OCI-LY7 (cell line): ENCODE measurements at regions not wholly inside any gene's neighbourhood (a gene's known extent, or its start where the extent isn't known, plus 50 kb on each side); places are given as distances from the start of the nearest gene placed in this dataset.

ENCODE experiments used
- BruUV-seq: library from RNA; stranded (reverse); fragments of 400-500 nt; replicated peaks from 2 replicates; lab custom pipeline; 2021; lab: Mats Ljungman, UMichigan
- CTCF ChIA-PET: fragments of 300-600 bp; sonication (Branson Sonifier 250); formaldehyde crosslinking; loops from one replicate; lab custom pipeline; 2022; ENCODE audit warnings: antibody characterized with exemption; ENCODE audit not compliant: unreplicated experiment; lab: Charles Lee
- POLR2A ChIA-PET: fragments of 300-600 bp; sonication (Branson Sonifier 250); formaldehyde crosslinking; loops from one replicate; lab custom pipeline; 2022; ENCODE audit warnings: antibody characterized with exemption; lab: Charles Lee
- DNase-seq: peaks from one replicate; pipeline ENCODE4 v3.0.0-alpha.2; 2015; ENCODE audit warnings: low spot score
- H2AFZ ChIP-seq: fragments of 200-600 bp; sonication (generic), shearing (Covaris generic); 2 replicates; pipeline ENCODE4 v1.6.1; 2014; ENCODE audit warnings: mild to moderate bottlenecking, antibody characterized with exemption, low read length, moderate library complexity
- H3K27ac ChIP-seq: fragments of 200-600 bp; sonication (generic); 2 replicates; pipeline ENCODE4 v1.5.1; 2014; ENCODE audit warnings: mixed run types, low read depth, mild to moderate bottlenecking, moderate library complexity, low read length, inconsistent platforms; ENCODE audit not compliant: poor library complexity, severe bottlenecking
- H3K36me3 ChIP-seq: fragments of 200-600 bp; sonication (generic); 2 replicates; pipeline ENCODE4 v1.6.1; 2014; ENCODE audit warnings: mild to moderate bottlenecking, antibody characterized with exemption, low read length, moderate library complexity, mixed read lengths; ENCODE audit not compliant: insufficient read depth
- H3K4me1 ChIP-seq: fragments of 200-600 bp; sonication (generic); 2 replicates; pipeline ENCODE4 v1.5.1; 2014; ENCODE audit warnings: mild to moderate bottlenecking, low read length; ENCODE audit not compliant: insufficient read depth, poor library complexity, severe bottlenecking
- H3K4me2 ChIP-seq: fragments of 200-600 bp; sonication (generic); 2 replicates; pipeline ENCODE4 v1.6.1; 2014; ENCODE audit warnings: mild to moderate bottlenecking, low read length
- H3K4me3 ChIP-seq: fragments of 200-600 bp; sonication (generic); 2 replicates; pipeline ENCODE4 v1.5.1; 2014; ENCODE audit warnings: mild to moderate bottlenecking, low read depth, low read length; ENCODE audit not compliant: poor library complexity, severe bottlenecking
- H3K79me2 ChIP-seq: fragments of 200-600 bp; sonication (generic); 2 replicates; pipeline ENCODE4 v1.6.1; 2016; ENCODE audit warnings: low read depth, mild to moderate bottlenecking, low read length, moderate library complexity, mixed read lengths; ENCODE audit not compliant: insufficient read depth
- H3K9me2 ChIP-seq: fragments of 200-600 bp; sonication (generic); 2 replicates; pipeline ENCODE4 v1.6.1; 2016; ENCODE audit warnings: mild to moderate bottlenecking, low read length, mixed read lengths; ENCODE audit not compliant: insufficient read depth
- H3K9me3 ChIP-seq: fragments of 200-600 bp; sonication (generic); 2 replicates; pipeline ENCODE4 v1.6.1; 2014; ENCODE audit warnings: mild to moderate bottlenecking, mixed run types, low read length, mixed read lengths
- H4K20me1 ChIP-seq: fragments of 200-600 bp; sonication (generic); 2 replicates; pipeline ENCODE4 v1.6.1; 2014; ENCODE audit warnings: mild to moderate bottlenecking, antibody characterized with exemption, low read length, moderate library complexity, mixed read lengths; ENCODE audit not compliant: insufficient read depth
- EZH2phosphoT487 ChIP-seq: fragments of 200-600 bp; sonication (generic); IDR thresholded peaks from 2 replicates; pipeline ENCODE4 v1.6.1; 2018; ENCODE audit warnings: low read depth, borderline replicate concordance, mild to moderate bottlenecking, mixed run types, antibody characterized with exemption, low read length, moderate library complexity, mixed read lengths
- intact Hi-C: fragments of 100-400 bp; cut with micrococcal nuclease; formaldehyde crosslinking; loops from one replicate; pipeline ENCODE4 v1.10.0; 2022; ENCODE audit not compliant: unreplicated experiment
- TF ChIP-seq, protein P1 (sequence below): fragments of 200-600 bp; sonication (generic); conservative IDR thresholded peaks from 2 replicates; pipeline ENCODE4 v1.5.1; 2014; ENCODE audit warnings: mild to moderate bottlenecking, antibody characterized with exemption, low read length, moderate library complexity, mixed read lengths

DNA sequence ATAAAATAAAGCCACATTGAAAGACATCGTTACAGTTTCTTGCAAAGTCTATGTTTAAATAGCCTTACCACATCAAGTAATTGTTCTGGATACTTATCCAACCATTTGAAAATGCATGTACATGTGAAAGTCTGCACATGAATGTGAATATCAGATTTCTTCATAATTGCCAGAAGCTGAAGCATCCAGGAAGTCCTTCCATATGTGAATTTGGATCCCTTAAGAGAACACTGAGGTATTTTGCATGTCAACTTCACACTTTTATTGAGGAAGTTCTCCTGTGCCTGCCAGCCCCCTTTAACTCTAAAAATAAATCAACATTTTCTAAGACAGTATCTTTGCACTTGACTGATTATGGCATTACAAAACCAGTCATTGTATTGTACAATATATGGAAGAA lies 1103.5 kb upstream of the ADGRL3 start:
- CTCF ChIA-PET, result no interaction called here
- intact Hi-C loops, result no loop called here
- BruUV-seq, result no TSS peak

DNA sequence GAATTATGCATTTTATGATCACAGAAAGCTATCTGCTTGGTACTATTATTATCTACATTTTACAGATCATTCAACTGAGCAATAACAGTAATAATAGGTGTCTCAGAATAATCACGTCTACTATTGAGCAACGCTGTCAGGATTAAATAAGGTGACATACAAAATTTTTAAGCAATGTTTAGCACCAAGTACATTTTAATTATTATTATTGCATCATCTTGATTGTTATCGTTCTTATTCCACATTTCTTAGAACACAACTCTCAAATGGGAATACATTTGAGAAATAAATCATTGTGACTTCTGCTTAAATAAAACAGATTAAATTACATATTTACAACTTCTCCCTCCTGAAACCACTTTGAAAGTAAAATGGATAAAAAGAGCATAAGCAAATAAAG lies 1083.5 kb upstream of the ADGRL3 start:
- no peaks in the 10 kb centered on the region for H3K36me3 ChIP-seq
- no peak overlapping the region for H3K4me3 ChIP-seq
- H3K4me1 ChIP-seq, result no peaks in the 10 kb centered on the region
- H3K27ac ChIP-seq, result no peak overlapping the region
- H3K79me2 ChIP-seq, result no peaks in the 10 kb centered on the region
- POLR2A ChIA-PET, result no interaction called here
- BruUV-seq, result no TSS peak
- no peaks in the 10 kb centered on the region for H3K9me2 ChIP-seq
- DNase-seq, result no peak
- intact Hi-C loops, result no loop called here
- no peaks in the 10 kb centered on the region for H3K9me3 ChIP-seq
- no peak overlapping the region for H2AFZ ChIP-seq
- no peaks in the 10 kb centered on the region for H4K20me1 ChIP-seq
- CTCF ChIA-PET, result no interaction called here
- H3K4me2 ChIP-seq, result no peak overlapping the region
- no peak for TF ChIP-seq EZH2phosphoT487
- TF ChIP-seq, protein P1, sequence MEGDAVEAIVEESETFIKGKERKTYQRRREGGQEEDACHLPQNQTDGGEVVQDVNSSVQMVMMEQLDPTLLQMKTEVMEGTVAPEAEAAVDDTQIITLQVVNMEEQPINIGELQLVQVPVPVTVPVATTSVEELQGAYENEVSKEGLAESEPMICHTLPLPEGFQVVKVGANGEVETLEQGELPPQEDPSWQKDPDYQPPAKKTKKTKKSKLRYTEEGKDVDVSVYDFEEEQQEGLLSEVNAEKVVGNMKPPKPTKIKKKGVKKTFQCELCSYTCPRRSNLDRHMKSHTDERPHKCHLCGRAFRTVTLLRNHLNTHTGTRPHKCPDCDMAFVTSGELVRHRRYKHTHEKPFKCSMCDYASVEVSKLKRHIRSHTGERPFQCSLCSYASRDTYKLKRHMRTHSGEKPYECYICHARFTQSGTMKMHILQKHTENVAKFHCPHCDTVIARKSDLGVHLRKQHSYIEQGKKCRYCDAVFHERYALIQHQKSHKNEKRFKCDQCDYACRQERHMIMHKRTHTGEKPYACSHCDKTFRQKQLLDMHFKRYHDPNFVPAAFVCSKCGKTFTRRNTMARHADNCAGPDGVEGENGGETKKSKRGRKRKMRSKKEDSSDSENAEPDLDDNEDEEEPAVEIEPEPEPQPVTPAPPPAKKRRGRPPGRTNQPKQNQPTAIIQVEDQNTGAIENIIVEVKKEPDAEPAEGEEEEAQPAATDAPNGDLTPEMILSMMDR, result no peak

More for the DNA sequence above, 1103.5 kb upstream of the ADGRL3 start:
- no peak overlapping the region for H3K4me3 ChIP-seq
- no peaks in the 10 kb centered on the region for H3K79me2 ChIP-seq
- TF ChIP-seq EZH2phosphoT487, result no peak
- TF ChIP-seq, protein P1, result no peak
- no peaks in the 10 kb centered on the region for H3K36me3 ChIP-seq
- no peaks in the 10 kb centered on the region for H3K9me2 ChIP-seq
- H3K4me1 ChIP-seq, result no peaks in the 10 kb centered on the region
- H3K27ac ChIP-seq, result no peak overlapping the region
- no peaks in the 10 kb centered on the region for H4K20me1 ChIP-seq
- no peaks in the 10 kb centered on the region for H3K9me3 ChIP-seq
- POLR2A ChIA-PET, result no interaction called here
- DNase-seq, result no peak
- H2AFZ ChIP-seq, result no peak overlapping the region
- no peak overlapping the region for H3K4me2 ChIP-seq

DNA sequence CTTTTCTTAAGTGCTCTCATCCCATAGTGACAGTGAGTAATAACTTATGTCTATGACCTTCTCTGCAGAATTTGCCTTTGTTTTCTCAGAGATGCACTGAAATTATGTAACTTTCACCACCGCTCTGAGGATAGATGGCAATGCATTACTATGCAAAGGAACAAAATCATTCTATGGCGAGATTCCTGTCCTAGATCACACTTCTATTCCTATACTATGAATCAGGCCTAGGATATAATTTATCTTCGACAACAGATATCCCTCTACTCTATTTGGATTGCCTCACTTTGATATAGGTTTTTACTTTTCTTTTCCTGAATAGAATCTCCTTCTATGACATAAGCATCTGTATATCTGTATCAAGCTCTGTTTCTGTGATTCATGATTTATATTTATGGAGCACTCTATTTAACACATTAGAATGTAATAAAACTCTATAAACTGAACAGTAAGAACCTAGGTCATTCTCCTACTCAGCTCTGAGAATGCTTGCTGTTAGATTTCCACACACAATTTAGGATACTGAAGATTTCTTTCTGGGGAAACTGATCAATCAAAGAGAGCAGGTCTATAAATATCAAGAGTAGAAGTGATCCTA lies 1082.3 kb upstream of the ADGRL3 start:
- DNase-seq, result no peak
- Histone ChIP-seq H4K20me1 (no peaks in the 10 kb centered on the region), H3K9me3 (no peaks in the 10 kb centered on the region), H3K79me2 (no peaks in the 10 kb centered on the region), H3K4me3 (no peak overlapping the region), H2AFZ (no peak overlapping the region), H3K36me3 (no peaks in the 10 kb centered on the region), H3K27ac (no peak overlapping the region), H3K4me2 (no peak overlapping the region), H3K9me2 (no peaks in the 10 kb centered on the region), H3K4me1 (no peaks in the 10 kb centered on the region)
- ChIA-PET POLR2A (no interaction called here), CTCF (no interaction called here)
- TF ChIP-seq EZH2phosphoT487, result no peak
- TF ChIP-seq, protein P1, result no peak
- intact Hi-C loops, result no loop called here
- BruUV-seq, result no TSS peak
